ENCODE measurements at regions not wholly inside any gene's neighbourhood (a gene's known extent, or its start where the extent isn't known, plus 50 kb on each side); places are given as distances from the start of the nearest gene placed in this dataset.

DNA sequence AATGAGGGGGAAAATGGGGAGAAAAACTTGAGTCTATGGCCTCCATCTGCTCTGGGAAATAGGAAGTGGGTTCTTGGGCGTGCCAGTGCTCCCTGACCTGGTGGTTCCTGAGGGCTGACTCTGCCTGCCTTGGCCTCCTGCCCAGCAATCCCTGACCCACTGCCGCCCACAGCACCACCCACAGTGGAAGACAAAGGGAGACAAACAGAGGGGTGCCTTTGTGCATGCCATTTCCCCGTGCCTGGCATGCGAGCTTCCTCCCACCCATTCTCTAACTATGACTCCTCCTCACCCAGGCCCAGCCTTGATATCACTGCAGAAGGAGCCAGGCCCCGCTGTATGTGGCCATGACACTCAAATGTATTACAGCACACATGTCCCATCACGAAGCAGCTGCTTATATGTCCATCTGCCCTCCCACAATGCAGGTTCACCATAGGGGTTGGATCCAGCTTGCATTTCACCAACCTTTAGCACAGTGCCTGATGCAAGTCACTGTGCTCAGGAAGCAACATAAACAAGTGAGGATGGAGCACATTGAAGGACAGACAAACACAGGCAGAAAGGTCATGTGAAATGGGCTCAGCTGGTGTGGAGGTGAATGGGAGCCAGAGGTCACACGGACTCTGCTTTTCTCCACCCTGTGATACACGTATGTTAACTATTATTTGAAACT, 84.4 kb downstream of the ADRB2 start:
- TF ChIP-seq POLR3A (IDR thresholded peaks at IDR 0.05; ENCODE audit: borderline replicate concordance, extremely low read depth, insufficient read depth, insufficient read length) (no peak), SMC3 (conservative IDR thresholded peaks at IDR 0.05; ENCODE audit: insufficient read depth, low read depth, low read length) (no peak), ZNF263 (CRISPR knock-in tag; IDR thresholded peaks at IDR 0.05; ENCODE audit: borderline replicate concordance) (no peak), ZC3H11A (IDR thresholded peaks at IDR 0.05; ENCODE audit: low read depth, low read length) (no peak), TCF7 (IDR thresholded peaks at IDR 0.05; ENCODE audit: borderline replicate concordance) (no peak), ZNF707 (CRISPR knock-in tag; conservative IDR thresholded peaks at IDR 0.05) (no peak), POU5F1 (IDR thresholded peaks at IDR 0.05; ENCODE audit: borderline replicate concordance, low read depth, low read length, partially characterized antibody) (no peak), BRD4 (IDR thresholded peaks at IDR 0.05) (no peak), POLR2AphosphoS5 (IDR thresholded peaks at IDR 0.05; ENCODE audit: control insufficient read depth, insufficient read depth, low read depth, low read length) (no peak), CBX5 (IDR thresholded peaks at IDR 0.05; ENCODE audit: borderline replicate concordance, low read depth) (no peak), IRF2 (CRISPR knock-in tag; IDR thresholded peaks at IDR 0.05) (no peak), CHD2 (IDR thresholded peaks at IDR 0.05; ENCODE audit: low read depth, low read length) (no peak)
- TF ChIP-seq, protein P1, sequence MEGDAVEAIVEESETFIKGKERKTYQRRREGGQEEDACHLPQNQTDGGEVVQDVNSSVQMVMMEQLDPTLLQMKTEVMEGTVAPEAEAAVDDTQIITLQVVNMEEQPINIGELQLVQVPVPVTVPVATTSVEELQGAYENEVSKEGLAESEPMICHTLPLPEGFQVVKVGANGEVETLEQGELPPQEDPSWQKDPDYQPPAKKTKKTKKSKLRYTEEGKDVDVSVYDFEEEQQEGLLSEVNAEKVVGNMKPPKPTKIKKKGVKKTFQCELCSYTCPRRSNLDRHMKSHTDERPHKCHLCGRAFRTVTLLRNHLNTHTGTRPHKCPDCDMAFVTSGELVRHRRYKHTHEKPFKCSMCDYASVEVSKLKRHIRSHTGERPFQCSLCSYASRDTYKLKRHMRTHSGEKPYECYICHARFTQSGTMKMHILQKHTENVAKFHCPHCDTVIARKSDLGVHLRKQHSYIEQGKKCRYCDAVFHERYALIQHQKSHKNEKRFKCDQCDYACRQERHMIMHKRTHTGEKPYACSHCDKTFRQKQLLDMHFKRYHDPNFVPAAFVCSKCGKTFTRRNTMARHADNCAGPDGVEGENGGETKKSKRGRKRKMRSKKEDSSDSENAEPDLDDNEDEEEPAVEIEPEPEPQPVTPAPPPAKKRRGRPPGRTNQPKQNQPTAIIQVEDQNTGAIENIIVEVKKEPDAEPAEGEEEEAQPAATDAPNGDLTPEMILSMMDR (IDR thresholded peaks at IDR 0.05 in 2 of 3, conservative IDR thresholded peaks at IDR 0.05 in 1 of 3; ENCODE audit: insufficient read depth in 2 of 3, low read depth in 1 of 3, low read length in 3 of 3) = no peak
- TF ChIP-seq, protein P2, sequence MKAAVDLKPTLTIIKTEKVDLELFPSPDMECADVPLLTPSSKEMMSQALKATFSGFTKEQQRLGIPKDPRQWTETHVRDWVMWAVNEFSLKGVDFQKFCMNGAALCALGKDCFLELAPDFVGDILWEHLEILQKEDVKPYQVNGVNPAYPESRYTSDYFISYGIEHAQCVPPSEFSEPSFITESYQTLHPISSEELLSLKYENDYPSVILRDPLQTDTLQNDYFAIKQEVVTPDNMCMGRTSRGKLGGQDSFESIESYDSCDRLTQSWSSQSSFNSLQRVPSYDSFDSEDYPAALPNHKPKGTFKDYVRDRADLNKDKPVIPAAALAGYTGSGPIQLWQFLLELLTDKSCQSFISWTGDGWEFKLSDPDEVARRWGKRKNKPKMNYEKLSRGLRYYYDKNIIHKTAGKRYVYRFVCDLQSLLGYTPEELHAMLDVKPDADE (conservative IDR thresholded peaks at IDR 0.05; ENCODE audit: control insufficient read depth, low read depth, low read length) = no peak
